ENCODE measurements at regions not wholly inside any gene's neighbourhood (a gene's known extent, or its start where the extent isn't known, plus 50 kb on each side); places are given as distances from the start of the nearest gene placed in this dataset.

DNA sequence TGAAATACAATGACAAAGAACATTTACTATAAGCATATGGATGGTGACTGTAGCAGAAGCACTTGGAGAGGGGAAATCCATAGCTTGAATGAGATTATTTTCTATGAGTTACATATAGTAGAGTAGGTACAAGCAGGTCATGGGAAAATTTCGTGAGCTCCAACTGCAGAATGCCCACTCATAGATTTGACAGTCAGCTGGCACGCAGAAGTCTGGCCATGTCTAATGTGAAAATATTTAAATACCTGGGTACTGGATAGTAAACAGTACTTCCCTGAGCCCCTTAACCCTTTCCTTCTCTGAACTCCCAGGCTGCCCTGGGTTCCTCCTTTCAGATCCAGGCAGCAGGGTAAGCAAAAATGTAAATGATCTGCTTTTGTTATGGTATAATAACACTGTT, 209.7 kb downstream of the OTUD1 start:
- no peak for TF ChIP-seq POLR2A (IDR thresholded peaks at IDR 0.05)
- TF ChIP-seq, protein P1, sequence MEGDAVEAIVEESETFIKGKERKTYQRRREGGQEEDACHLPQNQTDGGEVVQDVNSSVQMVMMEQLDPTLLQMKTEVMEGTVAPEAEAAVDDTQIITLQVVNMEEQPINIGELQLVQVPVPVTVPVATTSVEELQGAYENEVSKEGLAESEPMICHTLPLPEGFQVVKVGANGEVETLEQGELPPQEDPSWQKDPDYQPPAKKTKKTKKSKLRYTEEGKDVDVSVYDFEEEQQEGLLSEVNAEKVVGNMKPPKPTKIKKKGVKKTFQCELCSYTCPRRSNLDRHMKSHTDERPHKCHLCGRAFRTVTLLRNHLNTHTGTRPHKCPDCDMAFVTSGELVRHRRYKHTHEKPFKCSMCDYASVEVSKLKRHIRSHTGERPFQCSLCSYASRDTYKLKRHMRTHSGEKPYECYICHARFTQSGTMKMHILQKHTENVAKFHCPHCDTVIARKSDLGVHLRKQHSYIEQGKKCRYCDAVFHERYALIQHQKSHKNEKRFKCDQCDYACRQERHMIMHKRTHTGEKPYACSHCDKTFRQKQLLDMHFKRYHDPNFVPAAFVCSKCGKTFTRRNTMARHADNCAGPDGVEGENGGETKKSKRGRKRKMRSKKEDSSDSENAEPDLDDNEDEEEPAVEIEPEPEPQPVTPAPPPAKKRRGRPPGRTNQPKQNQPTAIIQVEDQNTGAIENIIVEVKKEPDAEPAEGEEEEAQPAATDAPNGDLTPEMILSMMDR (IDR thresholded peaks at IDR 0.05 in 4 of 5, conservative IDR thresholded peaks at IDR 0.05 in 1 of 5), result no peak

All from gastrocnemius medialis (tissue), 4 donors.